Sigmoid colon (tissue), 3 donors: ENCODE measurements at regions not wholly inside any gene's neighbourhood (a gene's known extent, or its start where the extent isn't known, plus 50 kb on each side); places are given as distances from the start of the nearest gene placed in this dataset.

Source experiments
- POLR2A ChIP-seq, 2 donors: fragments of 450-650 bp; IDR thresholded peaks; one replicate each; pipeline ENCODE4 v1.6.1; 2016; ENCODE audit warnings: antibody characterized with exemption in 2 of 2, mild to moderate bottlenecking in 2 of 2, moderate library complexity in 2 of 2
- TF ChIP-seq, protein P1 (sequence below), 4 experiments: fragments of 450-650 bp in 3 of 4; fragments of 200-600 bp in 1 of 4; IDR thresholded peaks; one replicate each; pipeline ENCODE4 v1.5.1; 2016 to 2019; ENCODE audit warnings: antibody characterized with exemption in 4 of 4, mild to moderate bottlenecking in 3 of 4, moderate library complexity in 2 of 4

- TF ChIP-seq, protein P1, sequence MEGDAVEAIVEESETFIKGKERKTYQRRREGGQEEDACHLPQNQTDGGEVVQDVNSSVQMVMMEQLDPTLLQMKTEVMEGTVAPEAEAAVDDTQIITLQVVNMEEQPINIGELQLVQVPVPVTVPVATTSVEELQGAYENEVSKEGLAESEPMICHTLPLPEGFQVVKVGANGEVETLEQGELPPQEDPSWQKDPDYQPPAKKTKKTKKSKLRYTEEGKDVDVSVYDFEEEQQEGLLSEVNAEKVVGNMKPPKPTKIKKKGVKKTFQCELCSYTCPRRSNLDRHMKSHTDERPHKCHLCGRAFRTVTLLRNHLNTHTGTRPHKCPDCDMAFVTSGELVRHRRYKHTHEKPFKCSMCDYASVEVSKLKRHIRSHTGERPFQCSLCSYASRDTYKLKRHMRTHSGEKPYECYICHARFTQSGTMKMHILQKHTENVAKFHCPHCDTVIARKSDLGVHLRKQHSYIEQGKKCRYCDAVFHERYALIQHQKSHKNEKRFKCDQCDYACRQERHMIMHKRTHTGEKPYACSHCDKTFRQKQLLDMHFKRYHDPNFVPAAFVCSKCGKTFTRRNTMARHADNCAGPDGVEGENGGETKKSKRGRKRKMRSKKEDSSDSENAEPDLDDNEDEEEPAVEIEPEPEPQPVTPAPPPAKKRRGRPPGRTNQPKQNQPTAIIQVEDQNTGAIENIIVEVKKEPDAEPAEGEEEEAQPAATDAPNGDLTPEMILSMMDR (IDR thresholded peaks at IDR 0.05), result no peak
- no peak for TF ChIP-seq POLR2A (IDR thresholded peaks at IDR 0.05)
Observed at GRCh38 chr15:70336425-70337009, 238.8 kb upstream of the TLE3 start.
